ENCODE measurements at regions not wholly inside any gene's neighbourhood (a gene's known extent, or its start where the extent isn't known, plus 50 kb on each side); places are given as distances from the start of the nearest gene placed in this dataset.
"Not testable (repeated sequence)": the region's sequence is repeated elsewhere in the genome, so short reads cannot be mapped to it uniquely, and the experiment has no call there.

DNA sequence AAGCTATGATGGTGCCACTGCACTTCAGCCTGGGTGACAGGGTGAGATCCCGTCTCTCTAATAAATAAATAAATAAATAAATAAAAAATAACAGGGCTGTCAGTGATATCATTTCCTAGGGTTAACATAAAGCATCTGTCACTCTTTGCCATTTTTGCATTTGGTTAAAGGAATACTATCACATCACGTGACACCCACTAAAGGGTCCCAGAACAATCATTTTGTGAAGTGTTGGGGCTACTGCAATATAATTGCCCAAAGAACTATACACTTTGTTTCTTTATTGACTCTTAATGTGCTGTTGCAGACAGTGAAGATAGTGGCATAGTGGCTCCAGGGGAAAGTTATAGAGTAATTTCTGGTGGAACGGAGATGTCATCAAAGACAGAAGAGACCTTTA, 176.5 kb upstream of the MMS22L start:
- DNase-seq: no peak

DNA sequence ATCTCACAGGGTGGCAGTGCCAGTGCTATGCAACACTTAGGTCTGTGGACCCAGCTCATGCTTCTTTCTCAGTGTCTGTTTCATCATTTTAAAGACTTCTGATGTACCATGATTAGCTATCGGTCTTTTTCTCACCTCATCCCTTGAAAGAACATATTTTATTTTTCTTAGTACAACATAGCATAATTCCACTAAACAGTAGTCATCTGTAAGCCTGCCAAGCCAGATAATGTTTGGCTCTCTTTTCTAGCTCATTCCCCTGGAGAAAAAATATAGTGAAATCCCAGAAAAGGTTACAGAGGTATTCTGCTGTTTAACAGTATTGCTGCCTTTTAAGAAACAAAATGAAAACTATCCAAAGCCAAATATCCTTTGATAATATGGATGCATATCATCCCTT, 177.0 kb upstream of the MMS22L start:
- DNase-seq: peak; percentile 14

GRCh38 chr6:97460394-97461080, 177.5 kb upstream of the MMS22L start:
- peak; percentile 1 for DNase-seq

DNA sequence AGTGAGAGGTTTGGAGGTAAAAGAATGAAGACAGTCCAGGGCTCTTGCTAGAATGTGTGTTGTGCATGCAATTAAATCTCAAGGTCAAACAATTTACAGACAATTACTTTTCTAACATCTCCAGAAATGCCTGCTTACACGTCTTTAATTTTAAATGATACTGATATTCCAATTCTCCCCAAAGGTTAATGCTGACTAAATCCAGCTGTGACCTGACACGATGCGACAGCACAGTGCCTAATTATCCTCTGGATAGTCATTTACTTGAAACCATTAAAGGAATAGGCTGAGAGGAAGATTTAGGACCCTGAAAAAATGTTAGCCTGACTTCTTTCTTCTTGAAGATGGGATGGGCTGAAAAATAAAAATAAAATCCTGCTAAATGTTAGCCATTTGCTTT, 178.2 kb upstream of the MMS22L start:
- DNase-seq: no peak

GRCh38 chr6:97462031-97462430, 179.0 kb upstream of the MMS22L start:
- no peak for DNase-seq

DNA sequence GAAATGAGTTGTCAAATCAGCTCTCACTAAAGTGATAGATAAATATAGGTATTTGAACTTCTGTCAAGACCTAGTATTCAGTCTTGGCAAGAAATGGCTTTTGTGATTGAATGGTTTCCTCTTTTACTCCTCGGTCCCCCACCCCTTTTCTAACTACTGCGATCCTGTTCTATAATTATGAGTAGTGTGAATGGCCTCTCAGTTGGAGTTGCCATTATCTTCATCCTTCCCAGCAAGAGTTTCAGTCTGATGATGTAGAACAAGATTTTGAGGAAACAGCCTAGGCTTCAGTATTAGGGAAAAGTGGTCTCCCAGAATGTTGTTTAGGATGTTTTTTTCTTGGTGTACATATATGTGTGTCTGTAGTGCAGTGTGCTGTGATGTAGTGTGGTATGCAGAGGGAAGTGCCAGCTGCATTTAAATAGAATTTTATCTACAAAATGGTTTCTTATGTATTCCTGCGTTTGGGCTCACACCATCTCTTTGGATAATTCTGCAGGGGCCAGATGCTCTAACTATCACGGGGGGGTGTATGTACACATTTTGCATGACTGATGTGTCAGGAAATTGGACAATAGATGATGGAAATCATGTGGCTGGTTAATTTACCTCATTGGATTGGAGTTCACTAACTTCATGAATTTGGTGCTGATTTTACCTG, 180.1 kb upstream of the MMS22L start:
- DNase-seq: no peak

DNA sequence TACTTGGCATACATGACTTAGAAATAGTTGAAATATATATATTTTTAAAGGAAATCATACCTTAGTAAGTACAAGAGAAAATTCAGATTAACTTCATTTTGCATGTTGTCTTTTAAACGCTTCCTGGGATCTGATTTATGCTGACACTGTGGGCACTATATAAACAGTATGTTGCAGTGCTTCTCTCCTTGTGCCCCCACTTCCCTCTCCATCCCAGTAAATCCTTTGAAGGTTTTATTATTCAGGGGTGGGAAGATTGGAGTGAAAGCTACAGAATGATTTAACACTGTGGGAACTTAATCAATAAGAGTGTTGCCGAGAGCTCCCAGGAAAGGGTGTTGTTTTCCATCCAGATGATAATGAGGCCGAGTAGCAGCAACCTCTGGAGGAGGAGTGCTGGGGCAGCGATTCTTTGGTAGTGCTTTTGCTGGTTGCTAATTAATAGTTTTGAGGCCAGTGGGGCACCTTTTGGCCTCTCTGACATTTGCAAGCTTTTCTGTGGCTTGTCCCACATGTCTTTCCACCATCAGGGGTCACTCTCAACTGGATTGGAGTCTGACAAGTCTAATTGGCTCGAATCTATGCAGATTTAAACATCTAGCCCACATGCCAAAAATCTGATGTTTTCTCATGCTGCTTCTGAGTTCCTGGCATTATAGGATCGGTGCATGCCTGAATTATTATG, 183.0 kb upstream of the MMS22L start:
- DNase-seq: no peak

GRCh38 chr6:97468981-97469380, 186.0 kb upstream of the MMS22L start:
- no peak for DNase-seq

DNA sequence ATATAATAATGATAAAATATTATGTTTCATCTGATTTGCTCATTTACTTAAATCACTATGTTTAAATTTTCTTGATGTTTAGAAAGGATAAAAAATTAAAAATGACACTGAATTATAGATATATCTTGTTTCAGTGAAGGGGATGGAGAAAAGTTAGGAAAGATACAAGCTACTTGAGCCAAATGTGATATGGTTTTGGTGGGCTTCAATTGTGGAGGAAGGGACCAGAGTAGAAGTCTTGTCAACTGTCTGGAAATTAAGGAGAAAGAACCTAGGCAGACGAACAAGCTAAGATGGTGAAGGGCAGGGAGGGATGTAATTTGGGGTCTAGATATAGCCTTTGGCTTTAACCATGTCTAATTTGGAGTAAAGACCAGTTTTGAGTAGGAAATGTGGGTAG, 186.4 kb upstream of the MMS22L start:
- DNase-seq: no peak

DNA sequence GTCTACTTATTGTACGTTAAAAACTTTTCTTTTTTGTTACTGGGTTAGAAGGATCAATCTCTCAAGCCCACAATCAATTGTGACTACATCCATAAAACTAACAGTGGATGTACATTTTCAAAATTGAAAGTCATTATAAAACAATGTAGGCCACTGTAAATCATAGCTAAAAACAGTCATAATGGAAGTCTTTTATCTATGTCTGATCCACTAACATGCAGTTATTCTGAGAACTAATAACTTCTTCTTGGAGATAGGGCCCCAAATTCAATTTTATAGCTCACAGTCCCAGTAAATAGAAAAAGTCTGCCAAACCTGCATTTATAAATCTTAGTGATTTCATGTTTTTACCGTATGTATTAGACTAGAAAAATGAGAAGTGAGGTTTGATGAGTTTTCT, 187.3 kb upstream of the MMS22L start:
- DNase-seq: no peak

GRCh38 chr6:97473979-97474378, 191.0 kb upstream of the MMS22L start:
- peak; percentile 0 for DNase-seq

DNA sequence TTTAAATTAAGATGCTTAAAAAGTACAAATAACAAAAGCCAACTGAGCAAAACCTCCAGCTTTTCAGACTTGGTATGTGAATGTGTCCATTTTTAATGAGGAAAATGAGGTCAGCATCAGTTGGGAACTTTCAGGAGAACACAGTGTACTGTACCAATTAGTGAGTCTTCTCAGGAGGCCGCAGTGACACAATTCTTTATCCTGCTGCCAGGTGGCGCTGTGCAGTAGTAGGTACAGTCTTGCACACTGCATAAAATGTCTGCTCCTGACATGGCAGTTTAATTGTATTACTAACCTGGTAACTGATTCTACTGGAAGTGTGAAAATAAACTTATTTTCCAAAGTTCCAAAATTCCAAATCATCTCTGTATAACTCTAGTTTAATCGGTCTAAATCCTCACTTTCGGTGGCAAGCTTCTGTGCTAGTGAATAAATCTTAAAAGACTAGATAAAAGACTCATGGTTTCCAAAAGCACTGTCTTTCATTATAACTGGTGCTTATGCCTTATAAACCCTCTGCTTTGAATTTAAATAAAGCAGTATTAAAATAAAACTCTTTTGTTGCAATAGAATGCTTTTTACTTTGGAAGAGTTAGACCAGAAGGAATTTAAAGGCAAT, 214.8 kb upstream of the MMS22L start:
- peak; percentile 72 for DNase-seq

GRCh38 chr6:97501853-97502252, 218.8 kb upstream of the MMS22L start:
- no peak for DNase-seq

- no peak for DNase-seq
Observed at GRCh38 chr6:97508646-97509045, 225.6 kb upstream of the MMS22L start.

- not testable (repeated sequence) for DNase-seq
Observed at GRCh38 chr6:97513260-97513659, 230.2 kb upstream of the MMS22L start.

- DNase-seq: peak; percentile 6
Observed at GRCh38 chr6:97524811-97525210, 241.8 kb upstream of the MMS22L start.

- DNase-seq: no peak
Observed at GRCh38 chr6:97535800-97536199, 252.8 kb upstream of the MMS22L start.

DNA sequence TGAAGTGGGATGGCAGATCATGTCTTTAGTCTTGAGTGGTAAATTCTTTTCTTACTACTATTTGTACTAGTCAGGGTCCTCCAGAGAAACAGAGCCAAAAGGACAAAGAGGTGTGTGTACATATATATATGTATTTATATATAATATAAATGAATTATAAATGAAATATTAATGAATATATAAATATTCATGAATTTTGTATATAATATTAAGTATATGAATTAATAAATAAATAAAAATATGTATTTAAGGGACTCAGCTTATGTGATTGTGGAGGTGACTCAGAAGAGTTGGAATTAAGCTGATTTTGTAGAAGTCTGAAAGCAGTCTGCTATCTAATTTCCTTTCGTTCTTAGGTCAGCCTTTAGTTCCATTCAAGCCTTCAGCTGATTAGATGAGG, 265.3 kb upstream of the MMS22L start:
- no peak for DNase-seq

GRCh38 chr6:97557355-97557754, 274.3 kb upstream of the MMS22L start:
- DNase-seq: no peak

GRCh38 chr6:97563529-97563928, 280.5 kb upstream of the MMS22L start:
- no peak for DNase-seq

- DNase-seq: no peak
Observed at GRCh38 chr6:97572943-97573342, 289.9 kb upstream of the MMS22L start.

DNA sequence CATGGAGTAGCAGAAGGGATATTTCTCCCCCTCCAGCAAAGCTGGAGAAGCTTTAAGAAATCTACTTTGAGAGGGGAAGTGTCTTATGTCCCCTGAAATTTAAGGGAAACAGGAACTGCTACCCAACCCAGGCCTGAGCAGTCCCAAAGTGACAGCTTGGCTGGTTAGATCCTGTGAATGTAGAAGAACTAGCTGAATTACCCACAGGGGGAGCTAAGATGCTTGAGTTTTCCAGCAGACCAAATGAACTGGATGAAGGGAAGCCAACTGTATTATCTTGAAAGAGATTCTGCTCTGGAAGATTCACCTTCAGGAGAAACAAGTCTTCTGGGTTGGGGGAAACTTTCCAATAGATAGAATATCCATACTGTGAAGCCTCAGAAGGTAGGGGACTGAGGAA, 303.3 kb upstream of the MMS22L start:
- peak; percentile 58 for DNase-seq

DNA sequence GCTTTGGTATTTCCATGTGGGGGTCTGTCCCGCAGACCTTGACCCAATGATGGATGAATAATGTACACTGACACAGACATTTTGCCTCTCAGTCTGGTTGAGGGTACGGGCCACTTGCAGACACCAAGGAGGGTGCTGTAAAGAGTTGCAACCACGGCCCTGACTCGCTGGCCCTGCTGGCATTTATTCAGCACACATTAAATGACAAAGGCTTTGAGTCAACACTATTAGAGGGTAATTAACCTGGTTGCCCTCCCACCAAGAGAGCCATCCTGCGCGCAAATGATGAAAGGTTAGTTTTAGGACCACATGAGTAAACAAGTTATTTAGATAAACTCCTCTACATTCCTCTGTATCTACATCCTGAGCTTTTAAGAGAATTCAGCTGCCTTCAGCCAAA, 308.9 kb upstream of the MMS22L start:
- DNase-seq: peak; percentile 8

GRCh38 chr6:97594844-97595243, 311.8 kb upstream of the MMS22L start:
- DNase-seq: peak; percentile 85

All from fibroblast of skin of right biceps (primary cell).